ENCODE measurements at regions not wholly inside any gene's neighbourhood (a gene's known extent, or its start where the extent isn't known, plus 50 kb on each side); places are given as distances from the start of the nearest gene placed in this dataset.
"Not testable (repeated sequence)": the region's sequence is repeated elsewhere in the genome, so short reads cannot be mapped to it uniquely, and the experiment has no call there.

DNA sequence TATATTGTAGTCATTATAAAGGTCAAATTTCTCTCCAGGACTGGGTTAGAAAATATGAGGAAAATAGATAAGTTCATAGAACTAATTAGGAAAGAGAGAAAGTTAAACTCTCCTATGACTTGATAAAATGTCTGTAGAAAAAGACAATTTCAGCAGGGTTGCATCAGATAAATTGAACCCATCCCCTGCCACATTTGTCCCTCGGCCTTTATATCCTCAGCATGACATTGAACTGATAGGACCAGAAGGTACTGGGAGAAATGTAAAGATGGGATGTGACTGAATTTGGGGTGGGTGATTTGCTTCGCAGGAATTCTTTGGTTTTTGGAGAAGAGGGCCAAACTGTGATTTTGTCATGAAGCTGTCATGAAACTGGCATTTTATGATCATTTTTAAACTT is 68.1 kb upstream of the KIF2A start:
- H3K23ac ChIP-seq (ENCODE audit: insufficient read length); H4K91ac ChIP-seq (replicated peaks; ENCODE audit: insufficient read length, low read length); DNase-seq (ENCODE audit: low read depth in 1 of 2, low spot score in 2 of 2); H4K8ac ChIP-seq (ENCODE audit: extremely low read depth, insufficient read depth, low read length); H3K27me3 ChIP-seq (replicated peaks in 1 of 4; ENCODE audit: control insufficient read depth in 3 of 4, extremely low read depth in 1 of 4, insufficient read depth in 3 of 4, low read length in 3 of 4); H2AFZ ChIP-seq (ENCODE audit: low read length); H3K4me1 ChIP-seq (replicated peaks in 1 of 4; ENCODE audit: control insufficient read depth in 3 of 4, insufficient read depth in 4 of 4, low read length in 3 of 4); H3K4ac ChIP-seq (replicated peaks; ENCODE audit: insufficient read length, low read depth, low read length); H3K23me2 ChIP-seq (ENCODE audit: low read depth, low read length); H3K36me3 ChIP-seq (ENCODE audit: control insufficient read depth in 2 of 4, insufficient read depth in 4 of 4, low read length in 3 of 4); H2BK20ac ChIP-seq (ENCODE audit: low read length); H4K5ac ChIP-seq (ENCODE audit: insufficient read length, low read depth, low read length); H3K14ac ChIP-seq (ENCODE audit: insufficient read length); FAIRE-seq; H2BK5ac ChIP-seq (ENCODE audit: low read depth, low read length); H3K9ac ChIP-seq (replicated peaks in 1 of 4; ENCODE audit: extremely low read depth in 1 of 4, low read depth in 3 of 4, low read length in 3 of 4); H4K20me1 ChIP-seq (replicated peaks in 1 of 2; ENCODE audit: control insufficient read depth in 1 of 2, insufficient read depth in 2 of 2, low read length in 2 of 2); H3K9me3 ChIP-seq (ENCODE audit: insufficient read depth in 2 of 2, low read depth in 1 of 2, low read length in 1 of 2); H3K79me2 ChIP-seq (ENCODE audit: control insufficient read depth in 1 of 2, insufficient read depth in 2 of 2, low read length in 2 of 2); H2BK120ac ChIP-seq (replicated peaks; ENCODE audit: low read depth, low read length); H3K4me3 ChIP-seq (ENCODE audit: extremely low read depth in 1 of 4, insufficient read depth in 2 of 4, low read depth in 3 of 4, low read length in 4 of 4); H3K56ac ChIP-seq (replicated peaks; ENCODE audit: insufficient read length, low read depth, low read length); POLR2A ChIA-PET (ENCODE audit: partially characterized antibody); H2BK12ac ChIP-seq (ENCODE audit: low read depth, low read length); H3K18ac ChIP-seq (ENCODE audit: extremely low read depth, low read length); H3K27ac ChIP-seq (ENCODE audit: low read depth, low read length); H2AK5ac ChIP-seq (ENCODE audit: low read depth, low read length); H3K79me1 ChIP-seq (ENCODE audit: low read depth, low read length); CTCF ChIA-PET (ENCODE audit: partially characterized antibody); H3K4me2 ChIP-seq (ENCODE audit: insufficient read depth in 1 of 2, low read depth in 2 of 2, low read length in 2 of 2); H2BK15ac ChIP-seq (ENCODE audit: low read length): not testable (repeated sequence)
- WGBS, 2 experiments (ENCODE audit: extremely low coverage in 1 of 2, insufficient coverage in 1 of 2, insufficient read length in 1 of 2, insufficient replicate concordance in 2 of 2, low coverage in 1 of 2, low lambda C conversion rate in 2 of 2, missing lambda C conversion rate in 1 of 2), result 83% methylated on average over 2 of the region's 2 CpGs; no CpG with 5 or more reads in 1 of the 2 experiments

DNA sequence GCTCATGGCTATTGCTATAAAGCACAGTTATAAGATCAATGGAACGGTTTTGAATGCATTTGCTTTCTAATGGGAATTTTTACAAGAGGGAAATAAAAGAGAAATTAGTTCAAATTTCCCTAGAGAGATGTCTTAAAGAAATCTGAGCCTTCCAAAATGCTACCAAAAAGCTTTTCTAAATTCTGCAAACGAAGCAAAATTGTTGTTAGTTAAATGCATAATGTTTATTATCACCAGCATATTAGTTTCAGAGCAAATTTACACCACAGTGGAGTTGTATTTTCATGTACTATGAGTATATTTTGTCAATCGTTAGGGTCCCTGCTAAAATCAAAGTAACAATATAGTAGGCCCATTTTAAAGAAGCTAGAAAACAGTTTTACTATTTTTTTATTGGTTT is 67.4 kb upstream of the KIF2A start:
- 70% methylated on average over 3 of the region's 3 CpGs; no CpG with 5 or more reads in 1 of the 2 experiments for WGBS, 2 experiments (ENCODE audit: extremely low coverage in 1 of 2, insufficient coverage in 1 of 2, insufficient read length in 1 of 2, insufficient replicate concordance in 2 of 2, low coverage in 1 of 2, low lambda C conversion rate in 2 of 2, missing lambda C conversion rate in 1 of 2)
- FAIRE-seq; CTCF ChIA-PET (ENCODE audit: partially characterized antibody): not testable (repeated sequence)

More for the DNA sequence above, 67.4 kb upstream of the KIF2A start:
- H4K5ac ChIP-seq (ENCODE audit: insufficient read length, low read depth, low read length); H3K79me2 ChIP-seq (ENCODE audit: control insufficient read depth in 1 of 2, insufficient read depth in 2 of 2, low read length in 2 of 2); H3K4me2 ChIP-seq (ENCODE audit: insufficient read depth in 1 of 2, low read depth in 2 of 2, low read length in 2 of 2); H3K27me3 ChIP-seq (replicated peaks in 1 of 4; ENCODE audit: control insufficient read depth in 3 of 4, extremely low read depth in 1 of 4, insufficient read depth in 3 of 4, low read length in 3 of 4); H2BK15ac ChIP-seq (ENCODE audit: low read length); H3K9ac ChIP-seq (replicated peaks in 1 of 4; ENCODE audit: extremely low read depth in 1 of 4, low read depth in 3 of 4, low read length in 3 of 4); H2AFZ ChIP-seq (ENCODE audit: low read length); H2BK20ac ChIP-seq (ENCODE audit: low read length); POLR2A ChIA-PET (ENCODE audit: partially characterized antibody); H2AK5ac ChIP-seq (ENCODE audit: low read depth, low read length); H4K8ac ChIP-seq (ENCODE audit: extremely low read depth, insufficient read depth, low read length); H3K79me1 ChIP-seq (ENCODE audit: low read depth, low read length); H3K36me3 ChIP-seq (ENCODE audit: control insufficient read depth in 2 of 4, insufficient read depth in 4 of 4, low read length in 3 of 4); H2BK12ac ChIP-seq (ENCODE audit: low read depth, low read length); H3K9me3 ChIP-seq (ENCODE audit: insufficient read depth in 2 of 2, low read depth in 1 of 2, low read length in 1 of 2); H4K20me1 ChIP-seq (replicated peaks in 1 of 2; ENCODE audit: control insufficient read depth in 1 of 2, insufficient read depth in 2 of 2, low read length in 2 of 2); H4K91ac ChIP-seq (replicated peaks; ENCODE audit: insufficient read length, low read length); H3K4ac ChIP-seq (replicated peaks; ENCODE audit: insufficient read length, low read depth, low read length); DNase-seq (ENCODE audit: low read depth in 1 of 2, low spot score in 2 of 2); H3K4me1 ChIP-seq (replicated peaks in 1 of 4; ENCODE audit: control insufficient read depth in 3 of 4, insufficient read depth in 4 of 4, low read length in 3 of 4); H3K14ac ChIP-seq (ENCODE audit: insufficient read length); H3K27ac ChIP-seq (ENCODE audit: low read depth, low read length); H2BK120ac ChIP-seq (replicated peaks; ENCODE audit: low read depth, low read length); H3K23me2 ChIP-seq (ENCODE audit: low read depth, low read length); H3K56ac ChIP-seq (replicated peaks; ENCODE audit: insufficient read length, low read depth, low read length); H3K4me3 ChIP-seq (ENCODE audit: extremely low read depth in 1 of 4, insufficient read depth in 2 of 4, low read depth in 3 of 4, low read length in 4 of 4); H3K18ac ChIP-seq (ENCODE audit: extremely low read depth, low read length); H3K23ac ChIP-seq (ENCODE audit: insufficient read length); H2BK5ac ChIP-seq (ENCODE audit: low read depth, low read length): not testable (repeated sequence)
